HepG2 (cell line): ENCODE measurements at regions not wholly inside any gene's neighbourhood (a gene's known extent, or its start where the extent isn't known, plus 50 kb on each side); places are given as distances from the start of the nearest gene placed in this dataset.

Source experiments
- ATAC-seq: fragments of 200-7000 bp; cut with Tn5 transposase; 3 replicates; pipeline ENCODE4 v1.9.1; 2020; ENCODE audit warnings: mild to moderate bottlenecking, moderate library complexity
- BruUV-seq: library from RNA; stranded (reverse); fragments of 400-500 nt; replicated peaks from 2 replicates; lab custom pipeline; 2021; lab: Mats Ljungman, UMichigan
- CTCF ChIA-PET: fragments of 300-600 bp; formaldehyde crosslinking; extraction: SDS; loops from one replicate; lab custom pipeline; 2021; ENCODE audit warnings: low total read pairs, inconsistent platforms, low intra/inter-chr PET ratio; lab: Yijun Ruan, JAX
- POLR2A ChIA-PET: fragments of 350-600 bp; sonication (Branson Sonifier 250); formaldehyde crosslinking; loops from one replicate; lab custom pipeline; 2020; ENCODE audit warnings: antibody characterized with exemption, inconsistent platforms; lab: Yijun Ruan, JAX
- DNase-seq: peaks from one replicate; pipeline ENCODE4 v3.0.0-alpha.2; 2015; ENCODE audit warnings: low spot score
- FAIRE-seq: peaks from 3 replicates; lab custom pipeline; 2011; peaks lifted over from hg19 to GRCh38; lab: Jason Lieb, UNC
- H2AFZ ChIP-seq: one replicate; pipeline ENCODE4 v1.6.1; 2011; ENCODE audit warnings: low read length, inconsistent platforms
- H3K27ac ChIP-seq: fragments of 300-600 bp; 3 replicates; pipeline ENCODE4 v1.8.0; 2011; ENCODE audit warnings: mixed run types, mild to moderate bottlenecking, mixed read lengths, low read length, inconsistent platforms; ENCODE audit not compliant: insufficient read depth; ENCODE audit errors: extremely low read length
- H3K27me3 ChIP-seq, 2 experiments: fragments of 200-600 bp in 1 of 2; 2 replicates in 1 of 2; 3 replicates in 1 of 2; pipeline versions ENCODE4 v1.6.0 to v1.8.0; 2011; ENCODE audit warnings: low read length in 2 of 2, mild to moderate bottlenecking in 2 of 2, moderate library complexity in 2 of 2, inconsistent platforms in 1 of 2; ENCODE audit not compliant: insufficient read depth in 2 of 2, control insufficient read depth in 1 of 2
- H3K36me3 ChIP-seq, 2 experiments: fragments of 200-600 bp in 1 of 2; replicated peaks in 1 of 2; 2 replicates in 1 of 2; 3 replicates in 1 of 2; pipeline versions ENCODE4 v1.5.1 to v1.8.0; 2011; ENCODE audit warnings: low read length in 2 of 2, inconsistent platforms in 1 of 2; ENCODE audit not compliant: insufficient read depth in 2 of 2, control insufficient read depth in 1 of 2
- H3K4me1 ChIP-seq: 2 replicates; pipeline ENCODE4 v1.5.1; 2012; ENCODE audit warnings: low read length, inconsistent platforms; ENCODE audit not compliant: insufficient read depth
- H3K4me2 ChIP-seq: 2 replicates; pipeline ENCODE4 v1.6.0; 2011; ENCODE audit warnings: low read depth, low read length, inconsistent platforms
- H3K4me3 ChIP-seq, 3 experiments: fragments of 200-600 bp in 1 of 3; sonication (generic), shearing (Covaris generic) in 1 of 3; replicated peaks in 1 of 3; 2 replicates each; pipeline ENCODE4 v1.5.1; 2011 to 2016; ENCODE audit warnings: low read length in 3 of 3, inconsistent platforms in 2 of 3, low read depth in 2 of 3, mild to moderate bottlenecking in 2 of 3, control low read depth in 1 of 3, mixed read lengths in 1 of 3; ENCODE audit not compliant: insufficient read depth in 1 of 3
- H3K79me2 ChIP-seq: one replicate; pipeline ENCODE4 v1.6.1; 2011; ENCODE audit warnings: low read length, inconsistent platforms; ENCODE audit not compliant: insufficient read depth
- H3K9ac ChIP-seq: 2 replicates; pipeline ENCODE4 v1.6.0; 2011; ENCODE audit warnings: mild to moderate bottlenecking, low read depth, low read length, inconsistent platforms; ENCODE audit not compliant: insufficient read depth
- H3K9me3 ChIP-seq: 2 replicates; pipeline ENCODE4 v1.5.1; 2012; ENCODE audit warnings: mild to moderate bottlenecking, low read length
- H4K20me1 ChIP-seq: 2 replicates; pipeline ENCODE4 v1.6.0; 2011; ENCODE audit warnings: inconsistent platforms, mild to moderate bottlenecking, low read length, moderate library complexity; ENCODE audit not compliant: insufficient read depth
- BRCA1 ChIP-seq: sonication (generic); formaldehyde crosslinking; IDR thresholded peaks from 2 replicates; pipeline ENCODE4 v1.4.0; 2020; ENCODE audit warnings: missing genetic modification reagents
- EEA1 ChIP-seq: sonication (generic); formaldehyde crosslinking; IDR thresholded peaks from 2 replicates; pipeline ENCODE4 v1.5.1; 2020; ENCODE audit warnings: mild to moderate bottlenecking, missing genetic modification reagents, borderline replicate concordance
- FOXO1 ChIP-seq: sonication (generic); formaldehyde crosslinking; IDR thresholded peaks from 2 replicates; pipeline ENCODE4 v1.4.0; 2020; ENCODE audit warnings: missing genetic modification reagents
- IKZF4 ChIP-seq: sonication (generic); formaldehyde crosslinking; IDR thresholded peaks from 2 replicates; pipeline ENCODE4 v1.5.1; 2020; ENCODE audit warnings: borderline replicate concordance, mild to moderate bottlenecking, low read depth, missing genetic modification reagents; ENCODE audit errors: not compliant biosample characterization
- KDM6A ChIP-seq: IDR thresholded peaks from 2 replicates; pipeline ENCODE4 v1.6.1; 2016; ENCODE audit warnings: low read depth
- MAF1 ChIP-seq: sonication (generic); formaldehyde crosslinking; IDR thresholded peaks from 2 replicates; pipeline ENCODE4 v1.5.0; 2020; ENCODE audit warnings: missing genetic modification reagents, borderline replicate concordance
- MAFF ChIP-seq: IDR thresholded peaks from 2 replicates; pipeline ENCODE4 v1.6.1; 2011; ENCODE audit warnings: low read depth, low read length, improper control_type of control experiment
- REL ChIP-seq: sonication (generic); formaldehyde crosslinking; conservative IDR thresholded peaks from 2 replicates; pipeline ENCODE4 v1.8.0; 2022; ENCODE audit warnings: mild to moderate bottlenecking, missing genetic modification reagents, moderate library complexity
- SP1 ChIP-seq, 2 experiments: fragments of 450-650 bp in 1 of 2; sonication (generic) in 1 of 2; formaldehyde crosslinking in 1 of 2; IDR thresholded peaks; 2 replicates each; pipeline versions ENCODE4 v1.4.0 to v1.6.1; 2016 to 2020; ENCODE audit warnings: missing genetic modification reagents in 1 of 2
- TRIM24 ChIP-seq: sonication (generic); formaldehyde crosslinking; IDR thresholded peaks from 2 replicates; pipeline ENCODE4 v1.8.0; 2022; ENCODE audit warnings: mild to moderate bottlenecking, missing genetic modification reagents
- TSC22D2 ChIP-seq: sonication (generic); formaldehyde crosslinking; IDR thresholded peaks from 2 replicates; pipeline ENCODE4 v1.5.1; 2020; ENCODE audit warnings: missing genetic modification reagents, mild to moderate bottlenecking, borderline replicate concordance
- ZNF343 ChIP-seq: sonication (generic); formaldehyde crosslinking; IDR thresholded peaks from 2 replicates; pipeline ENCODE4 v1.4.0; 2020; ENCODE audit warnings: mild to moderate bottlenecking, missing genetic modification reagents
- WGBS: methylation state at CpG from one replicate; pipeline ENCODE4 v1.1.6; 2017; ENCODE audit warnings: low lambda C conversion rate; 5-methylcytosine and 5-hydroxymethylcytosine counted together
- in situ Hi-C: cut with HindIII; loops from 2 replicates; pipeline ENCODE4 v1.10.0; 2017; ENCODE audit warnings: low pct_unique_long_range_greater_than_20kb; ENCODE audit not compliant: extremely low pct_ligation_motif_present
- intact Hi-C: fragments of 100-400 bp; cut with micrococcal nuclease; formaldehyde crosslinking; loops from one replicate; pipeline ENCODE4 v1.10.0; 2022; ENCODE audit not compliant: unreplicated experiment

- TF ChIP-seq SP1 (IDR thresholded peaks at IDR 0.05) (no peak), SP1 (CRISPR knock-in tag; IDR thresholded peaks at IDR 0.05) (no peak), TRIM24 (CRISPR knock-in tag) (no peak)
Measured at GRCh38 chr13:76043874-76044273, 407.7 kb downstream of the LMO7 start (continued).

GRCh38 chr13:76038920-76039716 lies 403.0 kb downstream of the LMO7 start:
- Histone ChIP-seq H3K4me1 (no peaks in the 10 kb centered on the region), H3K4me2 (no peak overlapping the region), H4K20me1 (no peaks in the 10 kb centered on the region), H3K27me3 (no peaks in the 10 kb centered on the region), H3K79me2 (no peaks in the 10 kb centered on the region), H3K4me3 (no peak overlapping the region), H3K9ac (no peak overlapping the region), H3K27ac (no peak overlapping the region), H3K9me3 (no peaks in the 10 kb centered on the region), H2AFZ (no peak overlapping the region), H3K36me3 (no peaks in the 10 kb centered on the region)
- CTCF ChIA-PET, result no interaction called here
- TF ChIP-seq KDM6A (CRISPR knock-in tag), result no peak
- no peak for TF ChIP-seq REL
- no peak for TF ChIP-seq TSC22D2 (CRISPR knock-in tag)
- TF ChIP-seq MAFF, result no peak
- TF ChIP-seq BRCA1 (CRISPR knock-in tag), result no peak
- TF ChIP-seq IKZF4 (CRISPR knock-in tag), result no peak
- no peak for TF ChIP-seq MAF1 (CRISPR knock-in tag)
- TF ChIP-seq EEA1, result no peak
- TF ChIP-seq FOXO1 (CRISPR knock-in tag), result no peak
- TF ChIP-seq ZNF343 (CRISPR knock-in tag), result no peak
- FAIRE-seq (no peak), ATAC-seq (0 out of 3 replicates have a peak, but pooled peaks have one; percentile 31), DNase-seq (no peak)
- in situ Hi-C loops (no loop called here), intact Hi-C loops (no loop called here)
- POLR2A ChIA-PET, result no interaction called here
- no TSS peak for BruUV-seq
- 6% methylated on average over 3 of the region's 3 CpGs for WGBS
